ENCODE measurements at regions not wholly inside any gene's neighbourhood (a gene's known extent, or its start where the extent isn't known, plus 50 kb on each side); places are given as distances from the start of the nearest gene placed in this dataset.

DNA sequence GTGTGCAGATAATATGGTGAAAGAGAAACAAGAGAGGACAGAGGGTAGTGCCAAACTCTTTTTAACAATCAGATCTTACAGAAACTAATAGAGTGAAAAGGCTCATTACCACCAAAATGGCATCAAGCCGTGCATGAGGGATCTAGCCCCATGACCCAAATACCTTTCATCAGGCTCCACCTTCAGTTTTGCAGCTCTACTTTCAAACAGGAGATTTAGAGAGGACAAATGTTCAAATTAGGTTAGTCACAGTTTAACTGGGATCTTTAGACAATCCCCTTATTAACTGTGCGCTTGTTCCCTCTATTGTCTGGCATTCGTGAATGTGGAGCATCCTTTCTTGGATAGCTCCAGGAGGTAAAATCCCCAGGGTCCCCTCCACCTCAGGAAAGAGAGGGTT lies 1209.3 kb upstream of the CHAC2 start:
- TF ChIP-seq CTCF (IDR thresholded peaks at IDR 0.05) (no peak), POLR2AphosphoS5 (IDR thresholded peaks at IDR 0.05) (no peak)

All from sigmoid colon (tissue), 4 donors.